ENCODE measurements at regions not wholly inside any gene's neighbourhood (a gene's known extent, or its start where the extent isn't known, plus 50 kb on each side); places are given as distances from the start of the nearest gene placed in this dataset.

DNA sequence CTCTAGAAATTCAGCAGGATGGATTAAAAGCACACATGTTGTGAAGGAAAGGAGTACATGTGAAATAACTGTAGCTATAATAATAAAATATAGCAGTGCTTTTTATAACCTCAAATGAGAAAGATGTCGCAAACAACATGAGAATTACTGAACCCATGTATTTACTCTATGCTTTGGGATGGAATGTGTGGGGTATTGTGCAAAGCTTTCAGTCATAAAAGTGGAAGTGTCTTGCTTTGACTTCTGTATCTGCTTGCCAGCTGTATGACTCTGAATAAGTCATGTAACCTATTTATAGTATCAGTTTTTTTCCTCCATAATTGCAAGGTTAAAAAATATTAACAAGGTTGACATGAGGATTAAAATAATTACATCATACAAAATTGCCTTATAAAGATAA lies 519.3 kb upstream of the CADM2 start:
- DNase-seq (ENCODE audit: low read depth) = no peak

DNA sequence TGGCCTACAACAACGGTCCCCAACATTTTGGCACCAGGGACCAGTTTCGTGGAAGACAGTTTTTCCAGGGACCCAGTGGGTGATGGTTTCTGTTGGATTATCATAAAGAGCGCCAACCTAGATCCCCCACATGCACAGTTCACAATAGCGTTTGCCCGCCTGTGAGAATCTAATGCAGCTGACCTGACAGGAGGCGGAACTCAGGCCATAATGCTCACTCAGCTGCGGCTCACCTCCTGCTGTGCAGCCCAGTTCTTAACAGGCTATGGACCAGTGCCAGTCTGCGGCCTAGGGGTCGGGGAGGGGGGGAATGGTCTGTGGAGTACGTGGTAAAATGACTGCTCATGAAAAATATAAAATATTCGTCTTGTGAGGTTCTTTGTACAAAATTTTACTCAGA lies 518.5 kb upstream of the CADM2 start:
- DNase-seq (ENCODE audit: low read depth) = no peak

DNA sequence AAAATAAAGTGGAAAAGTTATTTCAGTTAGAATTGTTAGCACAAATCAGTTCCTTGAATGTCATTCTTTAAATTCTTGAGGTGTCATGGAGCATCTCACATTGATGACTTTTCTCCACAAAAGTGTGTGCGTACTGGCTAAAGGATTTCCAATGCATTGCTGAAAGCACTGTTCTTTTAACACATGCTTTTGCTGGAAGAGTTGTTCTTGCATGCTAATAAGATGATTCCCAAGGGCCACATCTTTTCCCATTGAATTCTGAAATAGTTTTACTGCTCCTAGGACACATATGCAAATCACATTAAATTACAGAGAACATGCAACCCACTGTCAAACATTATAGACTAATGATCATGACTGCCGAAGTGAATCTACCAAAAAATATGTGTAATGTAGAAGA lies 516.3 kb upstream of the CADM2 start:
- DNase-seq (ENCODE audit: low read depth) = no peak

DNA sequence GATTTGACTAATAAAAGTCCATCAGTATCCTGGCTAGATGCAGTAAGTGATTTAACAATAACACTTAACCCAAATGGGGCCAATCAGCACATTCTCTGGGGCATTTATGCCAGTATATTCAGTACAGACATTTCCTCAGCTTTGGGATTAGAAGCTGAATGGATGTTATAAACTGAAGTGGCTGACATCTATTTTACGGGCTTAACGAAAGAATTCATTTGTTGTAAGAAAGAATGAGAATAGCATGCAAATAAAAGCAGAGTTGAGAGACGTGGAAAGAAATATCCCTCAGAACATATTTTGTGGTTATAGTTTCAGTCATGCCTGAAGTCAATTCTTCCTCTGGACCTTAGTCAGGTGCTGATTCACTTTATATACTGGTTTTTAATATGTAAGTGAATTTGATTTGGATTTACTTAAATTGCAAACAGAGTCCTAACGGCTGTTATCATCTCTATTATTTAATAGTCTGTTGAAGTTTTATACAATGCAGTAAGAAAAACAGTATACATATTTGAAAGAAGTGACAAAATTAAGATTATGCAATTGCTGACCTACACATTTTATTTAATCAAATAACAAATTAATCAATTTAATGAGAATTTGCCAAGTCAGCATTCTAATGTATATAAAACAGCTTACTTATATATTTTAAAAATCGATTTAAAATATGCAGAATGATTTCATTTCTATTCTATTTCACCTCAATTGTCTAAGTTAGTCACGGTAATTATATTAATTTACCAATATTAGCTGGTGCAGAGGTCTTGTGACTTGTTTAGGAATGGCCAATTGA lies 513.9 kb upstream of the CADM2 start:
- DNase-seq (ENCODE audit: low read depth) = no peak

DNA sequence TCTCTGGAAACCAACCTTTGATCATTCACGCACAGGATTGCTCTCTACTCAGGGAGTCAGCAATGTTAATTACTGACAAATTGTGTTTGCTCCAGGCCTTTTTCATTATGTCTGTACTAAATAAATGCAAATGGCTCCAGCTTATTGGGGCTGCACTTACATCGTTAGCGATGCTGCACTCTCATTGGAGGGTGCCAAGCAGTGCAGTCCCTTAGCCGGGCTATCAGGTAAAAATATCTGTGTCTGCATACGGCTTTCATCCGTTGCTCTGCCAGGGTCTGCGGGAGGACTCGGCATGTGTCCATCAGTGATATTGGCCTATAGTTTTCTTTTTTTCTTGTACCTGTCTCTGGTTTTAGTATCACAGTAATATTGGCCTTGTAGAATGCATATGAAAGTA lies 471.5 kb upstream of the CADM2 start:
- no peak for DNase-seq (ENCODE audit: low read depth)

DNA sequence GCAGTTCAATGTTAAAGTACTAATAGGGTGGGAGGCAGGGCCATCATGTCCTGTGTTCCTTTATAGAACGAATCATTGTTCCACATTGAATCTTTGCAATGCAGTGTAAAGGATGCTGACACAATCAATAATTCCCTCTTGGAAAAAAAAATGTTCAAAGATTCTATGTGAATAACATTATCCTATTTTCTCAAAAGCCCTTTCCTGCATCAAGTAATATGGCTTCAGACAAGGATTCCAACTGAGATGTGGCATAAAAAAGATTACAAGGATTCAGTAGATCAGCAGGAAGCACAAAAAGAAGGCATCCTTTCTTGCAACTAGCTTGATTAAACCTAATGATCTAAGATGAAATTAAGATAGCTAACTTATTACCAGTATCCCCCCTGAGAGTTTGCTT lies 454.0 kb upstream of the CADM2 start:
- no peak for DNase-seq (ENCODE audit: low read depth)

DNA sequence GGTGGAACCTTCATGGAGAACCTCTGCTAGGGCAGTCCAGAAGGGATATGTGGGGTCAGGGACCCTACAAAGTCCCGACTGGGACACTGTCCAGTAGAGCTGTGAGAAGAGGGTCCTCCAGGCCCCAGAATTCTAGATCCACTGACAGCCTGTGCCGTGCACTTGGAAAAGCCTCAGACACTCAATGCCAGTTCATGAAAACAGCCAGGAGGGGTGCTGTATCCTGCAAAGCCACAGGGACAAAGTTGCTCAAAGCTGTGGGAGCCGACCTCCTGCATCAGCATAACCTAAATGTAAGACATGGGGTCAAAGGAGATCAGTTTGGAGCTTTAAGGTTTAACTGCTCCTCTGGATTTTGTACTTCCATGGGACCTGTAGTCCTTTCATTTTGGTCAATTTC lies 448.8 kb upstream of the CADM2 start:
- no peak for DNase-seq (ENCODE audit: low read depth)

DNA sequence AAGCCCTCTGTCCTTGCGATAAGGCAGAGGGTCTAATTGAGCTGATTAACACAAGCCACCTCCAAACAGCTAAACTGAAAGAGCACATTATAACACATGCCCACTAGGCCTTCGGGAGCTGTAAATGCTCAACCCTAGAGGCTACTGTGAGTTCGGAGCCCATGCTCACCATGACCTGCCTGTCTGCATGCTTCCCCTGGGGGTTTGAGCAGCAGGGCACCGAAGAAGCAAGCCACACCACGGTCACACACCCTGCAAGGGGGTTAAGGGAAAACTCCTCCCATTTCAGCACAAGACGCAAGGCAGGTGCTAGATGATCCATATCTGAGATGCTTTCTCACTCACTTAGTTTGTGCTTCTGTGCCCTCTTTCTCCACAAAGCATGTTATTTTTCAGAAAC lies 435.9 kb upstream of the CADM2 start:
- DNase-seq (ENCODE audit: low read depth) = no peak

DNA sequence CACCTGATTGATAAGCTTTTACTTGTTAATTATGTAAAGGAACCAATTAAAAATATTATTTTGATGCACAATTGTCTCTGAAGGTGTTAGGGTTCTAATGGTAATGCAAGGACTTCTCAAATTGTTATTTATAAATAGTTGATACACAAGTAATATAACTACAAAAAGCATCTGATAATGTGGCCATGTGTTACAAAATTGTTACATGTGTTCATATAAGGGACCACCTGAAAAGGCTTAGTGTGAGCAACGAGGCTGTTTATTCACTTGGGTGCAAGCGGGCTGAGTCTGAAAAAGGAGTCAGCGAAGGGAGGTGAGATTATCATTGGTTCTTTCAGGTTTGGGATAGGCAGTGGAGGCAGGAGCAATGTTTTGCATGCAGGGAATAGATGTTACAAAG lies 421.9 kb upstream of the CADM2 start:
- no peak for DNase-seq (ENCODE audit: low read depth)

DNA sequence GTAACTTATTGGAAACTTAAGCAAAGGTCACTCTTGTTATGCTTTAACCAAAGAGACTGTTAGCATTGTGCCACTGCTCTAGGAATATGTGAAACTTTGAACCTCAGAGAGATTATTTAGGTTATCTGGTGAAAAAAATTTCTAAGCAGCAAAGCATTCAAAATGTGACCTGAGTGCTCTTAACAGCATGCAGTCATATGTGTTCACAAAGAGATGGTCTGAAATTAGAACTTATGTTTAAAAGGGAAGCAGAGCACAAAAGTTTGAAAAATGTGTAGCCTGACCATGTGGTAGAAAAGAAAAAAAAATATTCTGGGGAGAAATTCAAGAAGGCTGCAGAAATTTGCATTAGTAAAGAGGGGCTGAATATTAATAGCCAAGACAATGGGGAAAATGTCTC lies 420.2 kb upstream of the CADM2 start:
- DNase-seq (ENCODE audit: low read depth) = no peak

DNA sequence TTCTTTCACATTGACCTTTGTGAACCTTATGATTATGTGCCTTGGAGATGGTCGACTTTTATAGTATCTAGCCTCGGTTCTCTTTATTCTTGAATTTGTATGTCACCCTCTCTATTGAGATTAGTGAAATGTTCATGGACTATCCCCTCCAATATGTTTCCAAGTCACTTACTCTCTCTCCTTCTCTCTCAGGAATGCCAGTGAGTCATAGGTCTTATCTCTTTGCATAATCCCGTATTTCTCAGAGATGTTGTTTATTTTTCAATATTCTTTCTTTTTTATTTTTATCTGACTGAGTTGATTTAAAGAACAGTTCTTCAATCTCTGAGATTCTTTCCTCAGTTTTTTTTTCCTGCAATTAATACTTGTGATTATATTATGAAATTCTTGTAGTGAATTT lies 411.6 kb upstream of the CADM2 start:
- DNase-seq (ENCODE audit: low read depth) = no peak

DNA sequence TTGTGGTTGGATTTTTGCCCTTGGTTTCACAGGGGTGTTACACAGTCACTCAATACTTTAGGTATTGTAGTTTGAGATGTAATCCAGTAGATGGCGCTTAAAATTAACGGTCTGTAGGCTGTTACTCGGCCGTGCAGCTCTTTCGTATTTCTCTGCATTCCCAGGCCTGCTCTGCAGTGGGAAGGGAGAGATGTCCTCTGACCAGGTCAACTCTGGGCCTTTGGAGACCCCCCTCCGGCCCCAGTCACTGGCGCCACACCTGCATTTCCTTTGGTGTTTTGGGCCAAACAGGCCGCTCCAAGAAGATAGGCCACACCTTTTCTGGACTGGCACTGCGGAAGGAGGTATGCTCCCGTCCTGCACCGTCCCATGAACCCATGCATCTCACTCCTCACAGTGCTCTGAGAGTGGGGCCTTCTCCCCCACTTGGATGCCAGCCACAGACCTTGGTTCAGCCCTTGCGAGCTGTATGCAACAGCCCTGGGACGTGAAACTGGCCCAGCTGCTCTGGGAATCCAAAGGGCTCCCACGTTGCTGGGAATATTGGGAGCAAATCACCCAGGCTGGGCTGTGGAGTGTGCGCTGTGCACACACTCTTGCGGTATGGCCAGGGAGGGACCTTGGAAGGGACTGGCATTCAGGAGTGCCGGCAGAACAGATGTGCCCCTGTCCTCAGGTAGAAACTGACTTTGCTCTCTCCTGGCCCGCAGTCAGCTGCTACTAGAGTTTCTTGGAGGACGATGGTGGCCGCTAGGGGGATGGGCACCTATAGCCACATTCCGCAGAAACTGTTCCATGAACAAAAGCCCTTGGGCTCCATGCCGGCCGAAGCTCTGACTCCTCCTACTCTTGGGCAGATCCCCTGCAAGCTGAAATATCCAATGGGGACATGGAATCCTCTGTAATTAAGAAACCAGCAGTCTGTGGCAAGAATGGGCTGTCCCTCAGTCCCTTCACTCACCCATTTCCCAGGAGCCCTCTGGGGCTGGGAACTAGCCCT lies 410.5 kb upstream of the CADM2 start:
- no peak for DNase-seq (ENCODE audit: low read depth)

DNA sequence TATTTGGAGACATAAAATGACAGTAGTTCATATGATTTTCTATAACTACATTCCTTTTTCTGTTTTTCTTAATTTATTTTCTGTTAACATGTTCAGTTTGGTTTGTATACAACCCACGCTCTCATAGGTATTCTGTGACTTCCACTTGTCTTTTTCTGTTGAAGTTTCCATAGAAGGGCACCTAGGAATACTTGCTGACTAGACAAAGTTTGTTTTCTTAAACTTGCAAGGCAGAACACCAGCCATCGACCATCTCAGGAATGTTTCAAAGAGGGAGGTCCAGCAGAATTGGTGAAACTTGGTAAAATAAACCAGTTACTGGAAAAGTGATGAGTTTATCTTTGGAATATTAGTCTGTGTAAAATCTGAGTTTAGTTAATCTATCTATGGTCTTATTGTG lies 403.2 kb upstream of the CADM2 start:
- no peak for DNase-seq (ENCODE audit: low read depth)

DNA sequence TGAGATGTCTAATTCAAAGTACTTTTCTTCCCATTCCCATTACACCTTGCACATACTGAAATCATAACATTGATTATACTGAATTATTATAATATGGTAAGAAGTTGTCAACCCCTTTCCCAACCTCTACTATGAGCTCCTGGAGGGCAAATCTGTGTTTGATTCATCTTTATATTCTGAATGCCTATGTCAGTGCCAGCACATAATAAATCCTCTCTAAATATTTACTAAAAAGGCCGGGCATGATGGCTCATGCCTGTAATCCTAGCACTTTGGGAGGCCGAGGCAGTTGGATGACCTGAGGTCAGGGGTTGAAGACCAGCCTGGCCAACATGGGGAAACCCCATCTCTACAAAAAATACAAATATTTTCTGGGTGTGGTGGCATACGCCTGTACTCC lies 392.5 kb upstream of the CADM2 start:
- DNase-seq (ENCODE audit: low read depth) = no peak

DNA sequence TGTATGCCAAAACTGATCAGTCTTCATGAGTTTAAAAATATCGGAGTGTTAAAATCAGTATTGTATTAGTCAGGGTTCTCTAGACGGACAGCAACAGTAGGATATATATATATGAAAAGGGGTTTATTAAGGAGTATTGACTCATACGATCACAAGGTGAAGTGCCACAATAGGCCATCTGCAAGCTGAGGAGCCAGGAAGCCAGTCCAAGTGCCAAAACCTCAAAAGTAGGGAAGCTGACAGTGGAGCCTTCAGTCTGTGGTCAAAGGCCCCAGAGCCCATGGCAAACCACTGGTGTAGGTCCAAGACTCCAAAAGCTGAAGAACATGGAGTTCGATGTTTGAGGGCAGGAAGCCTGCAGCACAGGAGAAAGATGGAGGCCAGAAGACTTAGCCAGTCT lies 391.0 kb upstream of the CADM2 start:
- DNase-seq (ENCODE audit: low read depth) = no peak

DNA sequence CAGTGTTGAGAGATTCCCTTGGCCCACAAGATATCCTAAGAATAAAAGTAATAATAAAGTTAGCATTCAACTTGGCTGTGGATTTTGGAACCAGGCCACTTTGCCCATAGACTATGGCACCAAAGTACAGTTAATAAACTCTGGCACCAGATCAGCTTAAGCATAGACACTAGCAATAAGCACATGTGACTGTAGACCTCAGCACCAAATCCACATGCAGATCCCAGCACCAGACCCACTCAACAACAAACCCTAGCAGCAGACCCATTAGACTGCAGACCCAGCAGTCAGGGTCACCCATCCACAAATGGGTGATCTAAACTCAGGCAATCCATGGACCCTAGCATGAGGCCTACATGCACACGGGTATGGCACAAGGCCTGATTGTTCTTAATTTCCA lies 384.8 kb upstream of the CADM2 start:
- no peak for DNase-seq (ENCODE audit: low read depth)

DNA sequence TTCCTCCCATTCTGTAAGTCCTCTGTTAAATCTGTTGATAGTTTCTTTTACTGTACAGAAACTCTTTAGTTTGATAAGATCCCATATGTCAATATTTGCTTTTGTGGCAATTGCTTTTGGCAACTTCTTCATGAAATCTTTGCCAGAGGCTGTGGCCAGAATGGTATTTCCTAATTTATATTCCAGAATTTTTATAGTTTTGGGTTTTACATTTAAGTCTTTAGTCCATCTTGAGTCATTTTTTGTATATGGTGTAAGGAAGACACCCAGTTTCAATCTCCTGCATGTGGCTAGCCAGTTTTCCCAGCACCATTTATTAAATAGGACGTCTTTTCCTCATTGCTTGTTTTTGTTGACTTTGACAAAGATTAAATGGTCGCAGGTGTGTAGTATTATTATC lies 372.4 kb upstream of the CADM2 start:
- no peak for DNase-seq (ENCODE audit: low read depth)

DNA sequence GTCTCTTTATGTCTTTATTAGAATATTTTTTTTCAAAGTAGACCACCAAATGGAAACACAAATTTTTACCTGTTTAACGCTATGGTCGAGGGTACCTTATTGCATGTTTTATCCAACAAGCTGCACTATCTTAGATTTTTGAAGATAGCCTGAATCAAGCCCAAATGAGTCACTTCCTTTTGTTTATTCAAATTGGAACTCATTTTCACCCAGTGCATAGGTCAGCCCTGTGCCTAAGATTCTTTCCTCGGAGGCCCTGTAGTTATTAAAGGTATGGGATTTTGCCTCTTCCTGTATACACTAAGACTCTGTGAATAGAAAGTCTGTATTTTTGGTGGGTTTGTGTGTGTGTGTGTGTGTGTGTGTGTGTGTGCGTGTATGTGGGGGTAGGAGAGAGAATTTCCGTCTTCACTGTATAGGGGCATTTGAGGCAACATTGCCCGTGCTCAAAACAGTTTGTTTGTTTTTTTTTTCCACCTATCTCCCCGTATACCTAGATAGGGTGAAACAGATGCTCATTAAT lies 358.0 kb upstream of the CADM2 start:
- DNase-seq (ENCODE audit: low read depth) = no peak

DNA sequence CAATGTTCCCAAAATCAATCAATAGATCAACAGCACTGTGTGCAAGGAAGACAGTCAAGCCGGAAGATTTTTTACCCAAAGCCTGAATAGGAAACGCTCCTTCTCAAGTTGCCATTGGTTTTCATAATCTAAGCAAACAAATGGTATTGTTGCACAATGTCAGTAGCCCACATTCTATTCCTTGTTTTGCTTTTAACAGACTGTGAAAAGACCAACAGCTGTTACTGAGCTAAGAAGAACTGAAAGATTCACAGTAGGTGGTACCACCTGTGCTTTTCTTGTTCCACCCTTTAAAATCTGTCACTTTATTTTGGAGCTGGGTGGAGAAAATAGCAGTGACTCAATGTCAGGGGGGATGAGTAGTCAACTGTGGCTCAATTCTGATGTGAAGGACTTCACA lies 357.5 kb upstream of the CADM2 start:
- DNase-seq (ENCODE audit: low read depth) = no peak

DNA sequence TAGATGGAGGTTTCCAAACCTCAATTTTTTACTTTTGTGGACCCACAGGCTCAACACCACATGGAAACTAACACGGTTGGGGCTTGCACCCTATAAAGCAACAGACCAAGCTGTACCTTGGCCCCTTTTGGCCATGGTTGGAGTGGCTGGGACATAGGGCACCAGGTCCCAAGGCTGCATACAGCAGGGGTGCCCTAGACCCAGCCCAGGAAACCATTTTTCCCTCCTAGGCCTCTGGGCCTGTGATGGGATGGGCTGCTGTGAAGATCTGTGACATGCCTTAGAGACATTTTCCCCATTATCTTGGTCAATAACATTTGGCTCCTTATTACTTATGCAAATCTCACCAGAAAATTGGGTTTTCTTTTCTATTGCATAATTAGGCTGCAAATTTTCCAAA lies 337.0 kb upstream of the CADM2 start:
- DNase-seq (ENCODE audit: low read depth) = no peak

DNA sequence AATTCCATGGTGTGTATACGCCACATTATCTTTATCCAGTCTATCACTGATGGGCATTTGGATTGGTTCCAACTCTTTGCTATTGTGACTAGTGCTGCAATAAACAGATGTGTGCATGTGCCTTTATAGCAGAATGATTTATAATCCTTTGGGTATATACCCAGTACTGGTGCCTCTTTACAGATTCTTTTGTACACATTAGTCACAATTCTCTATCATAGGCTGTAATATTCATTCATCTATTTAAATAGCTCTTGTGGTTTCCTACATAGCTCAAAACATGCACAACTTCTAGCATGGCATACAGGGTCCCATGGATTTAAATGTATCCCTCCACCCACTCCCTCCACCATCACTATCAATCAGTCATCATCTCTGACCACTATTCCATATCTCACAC lies 324.1 kb upstream of the CADM2 start:
- no peak for DNase-seq (ENCODE audit: low read depth)

DNA sequence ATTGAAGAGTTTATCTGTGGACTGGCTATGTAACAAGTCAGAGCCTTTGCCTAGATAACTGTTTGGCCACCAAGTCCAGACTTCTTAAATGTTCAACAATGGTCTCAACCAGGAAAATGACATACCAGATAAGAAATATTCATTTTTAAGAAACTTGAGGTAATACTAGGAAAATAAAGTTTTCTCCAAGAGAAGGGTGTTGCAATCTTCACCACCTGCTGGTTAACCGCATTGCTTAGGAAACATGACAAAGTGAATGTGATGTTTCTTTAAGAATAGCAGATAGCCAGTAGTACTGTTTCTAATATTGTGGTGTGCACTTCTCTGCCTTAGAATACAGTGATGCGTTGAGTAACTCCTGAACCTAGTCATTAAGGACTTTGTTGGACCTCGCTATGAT lies 321.5 kb upstream of the CADM2 start:
- no peak for DNase-seq (ENCODE audit: low read depth)

DNA sequence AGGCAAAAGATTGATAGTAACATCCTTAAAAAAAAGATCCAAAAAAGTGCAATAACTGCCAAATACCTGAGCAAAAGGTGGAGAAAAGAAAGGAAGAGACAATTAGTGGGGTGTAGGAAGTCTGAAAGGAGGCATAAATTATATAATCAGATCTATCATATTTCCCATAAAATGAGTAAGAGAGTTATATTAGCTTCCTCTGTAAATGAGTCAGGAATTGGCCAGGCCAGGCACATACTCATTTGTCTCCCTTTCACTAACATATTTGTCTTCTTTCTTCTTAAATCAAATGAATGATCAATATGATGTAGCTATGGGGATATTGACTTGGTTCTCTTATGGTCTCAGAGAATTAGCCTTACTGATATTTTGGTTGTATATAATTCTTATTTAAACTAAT lies 292.3 kb upstream of the CADM2 start:
- no peak for DNase-seq (ENCODE audit: low read depth)
